HCT116 (cell line): ENCODE measurements at regions not wholly inside any gene's neighbourhood (a gene's known extent, or its start where the extent isn't known, plus 50 kb on each side); places are given as distances from the start of the nearest gene placed in this dataset.

Source experiments
- ATAC-seq: fragments of 200-7000 bp; cut with Tn5 transposase; 2 replicates; pipeline ENCODE4 v1.9.1; 2020; ENCODE audit warnings: mild to moderate bottlenecking, moderate library complexity
- BruUV-seq: library from RNA; stranded (reverse); fragments of 400-500 nt; replicated peaks from 2 replicates; lab custom pipeline; 2021; lab: Mats Ljungman, UMichigan
- CTCF ChIA-PET: fragments of 300-600 bp; sonication (Branson Sonifier 250); formaldehyde crosslinking; loops from one replicate; lab custom pipeline; 2021; ENCODE audit warnings: antibody characterized with exemption; lab: Charles Lee
- POLR2A ChIA-PET: fragments of 300-600, 350-600 bp; sonication (Branson Sonifier 250); formaldehyde crosslinking; loops from one replicate; lab custom pipeline; 2021; ENCODE audit warnings: antibody characterized with exemption; lab: Charles Lee
- RAD21 ChIA-PET, 2 experiments: fragments of 300-600 bp; sonication (Branson Sonifier 250); formaldehyde crosslinking; loops; one replicate each; lab custom pipeline; 2023; ENCODE audit warnings: low total read pairs in 2 of 2; ENCODE audit not compliant: uncharacterized antibody in 2 of 2, unreplicated experiment in 2 of 2, low non-redundant PET in 1 of 2; lab: Charles Lee
- DNase-seq: peaks from one replicate; pipeline ENCODE4 v3.0.0-alpha.2; 2010; ENCODE audit warnings: low read depth, low spot score
- H2AFZ ChIP-seq: fragments of 200-600 bp; shearing (Covaris generic), sonication (generic); 2 replicates; pipeline ENCODE4 v1.6.1; 2017; ENCODE audit warnings: low read depth, mixed run types, mixed read lengths, antibody characterized with exemption, low read length; ENCODE audit not compliant: poor library complexity, severe bottlenecking
- H3K27ac ChIP-seq: 2 replicates; pipeline ENCODE4 v1.5.1; 2012; ENCODE audit warnings: low read depth, low read length
- H3K27me3 ChIP-seq: fragments of 200-600 bp; sonication (generic); 2 replicates; pipeline ENCODE4 v1.6.1; 2016; ENCODE audit warnings: mixed run types, low read length, mixed read lengths; ENCODE audit not compliant: insufficient read depth
- H3K36me3 ChIP-seq, 2 experiments: fragments of 200-500 bp in 1 of 2; fragments of 200-600 bp in 1 of 2; sonication (Bioruptor generic) in 1 of 2; sonication (generic) in 1 of 2; 2 replicates each; pipeline versions ENCODE4 v1.5.1 to v1.6.1; 2014 to 2016; ENCODE audit warnings: low read length in 2 of 2, inconsistent platforms in 1 of 2, mixed read lengths in 1 of 2, mixed run types in 1 of 2; ENCODE audit not compliant: insufficient read depth in 2 of 2, control insufficient read depth in 1 of 2
- H3K4me1 ChIP-seq, 2 experiments: fragments of 200-600 bp in 1 of 2; sonication (generic) in 1 of 2; 2 replicates each; pipeline versions ENCODE4 v1.5.1 to v1.6.1; 2012 to 2017; ENCODE audit warnings: low read length in 2 of 2, inconsistent platforms in 1 of 2, mild to moderate bottlenecking in 1 of 2, mixed read lengths in 1 of 2, mixed run types in 1 of 2, moderate library complexity in 1 of 2; ENCODE audit not compliant: insufficient read depth in 2 of 2, control insufficient read depth in 1 of 2
- H3K4me2 ChIP-seq: fragments of 200-600 bp; sonication (generic); 2 replicates; pipeline ENCODE4 v1.6.1; 2017; ENCODE audit warnings: mixed run types, low read length, mixed read lengths
- H3K4me3 ChIP-seq, 2 experiments: fragments of 200-600 bp in 1 of 2; sonication (generic) in 1 of 2; replicated peaks in 1 of 2; 2 replicates each; pipeline ENCODE4 v1.5.1; 2011 to 2016; ENCODE audit warnings: low read length in 2 of 2, control low read depth in 1 of 2, low read depth in 1 of 2, mild to moderate bottlenecking in 1 of 2, mixed read lengths in 1 of 2, mixed run types in 1 of 2
- H3K79me2 ChIP-seq: fragments of 200-600 bp; sonication (generic); 2 replicates; pipeline ENCODE4 v1.6.1; 2017; ENCODE audit warnings: mild to moderate bottlenecking, mixed run types, low read length, moderate library complexity, mixed read lengths; ENCODE audit not compliant: insufficient read depth
- H3K9ac ChIP-seq: fragments of 200-600 bp; sonication (generic); 2 replicates; pipeline ENCODE4 v1.6.1; 2016; ENCODE audit warnings: low read length, mixed read lengths
- H3K9me2 ChIP-seq: fragments of 200-600 bp; sonication (generic), shearing (Covaris generic); 2 replicates; pipeline ENCODE4 v1.6.1; 2017; ENCODE audit warnings: mixed run types, mild to moderate bottlenecking, moderate library complexity; ENCODE audit not compliant: insufficient read depth
- H3K9me3 ChIP-seq, 2 experiments: fragments of 200-500 bp in 1 of 2; fragments of 200-600 bp in 1 of 2; sonication (Bioruptor generic) in 1 of 2; sonication (generic) in 1 of 2; 2 replicates each; pipeline ENCODE4 v1.6.1; 2014 to 2017; ENCODE audit warnings: low read length in 2 of 2, mixed read lengths in 2 of 2, inconsistent platforms in 1 of 2, low read depth in 1 of 2, mild to moderate bottlenecking in 1 of 2, mixed run types in 1 of 2, moderate library complexity in 1 of 2; ENCODE audit not compliant: control insufficient read depth in 1 of 2, insufficient read depth in 1 of 2
- H4K20me1 ChIP-seq: fragments of 200-600 bp; sonication (generic), shearing (Covaris generic); 2 replicates; pipeline ENCODE4 v1.6.1; 2017; ENCODE audit warnings: mixed run types, mild to moderate bottlenecking, moderate library complexity; ENCODE audit not compliant: insufficient read depth
- CBX3 ChIP-seq: IDR thresholded peaks from 2 replicates; pipeline ENCODE4 v1.6.1; 2012; ENCODE audit warnings: low read depth
- CEBPB ChIP-seq: IDR thresholded peaks from 2 replicates; pipeline ENCODE4 v1.6.1; 2012; ENCODE audit warnings: low read depth
- EGR1 ChIP-seq: IDR thresholded peaks from 2 replicates; pipeline ENCODE4 v1.6.1; 2012; ENCODE audit warnings: low read depth
- EZH2 ChIP-seq: fragments of 200-600 bp; sonication (generic); IDR thresholded peaks from 2 replicates; pipeline ENCODE4 v1.6.1; 2017; ENCODE audit warnings: antibody characterized with exemption, mixed run types
- EZH2phosphoT487 ChIP-seq: fragments of 200-600 bp; IDR thresholded peaks from 2 replicates; pipeline ENCODE4 v1.6.1; 2018; ENCODE audit warnings: antibody characterized with exemption, borderline replicate concordance
- FOSL1 ChIP-seq: IDR thresholded peaks from 2 replicates; pipeline ENCODE4 v1.6.1; 2012; ENCODE audit warnings: low read depth
- JUND ChIP-seq: IDR thresholded peaks from 2 replicates; pipeline ENCODE4 v1.6.1; 2012
- POLR2A ChIP-seq: IDR thresholded peaks from 2 replicates; pipeline ENCODE4 v1.7.0; 2011; ENCODE audit warnings: borderline replicate concordance; ENCODE audit not compliant: insufficient read depth, insufficient read length; ENCODE audit errors: extremely low read depth
- POLR2AphosphoS5 ChIP-seq: IDR thresholded peaks from 2 replicates; pipeline ENCODE4 v1.6.1; 2011; ENCODE audit warnings: mild to moderate bottlenecking, low read depth, low read length, moderate library complexity
- RAD21 ChIP-seq: IDR thresholded peaks from 2 replicates; pipeline ENCODE4 v1.6.1; 2012; ENCODE audit warnings: low read depth, mild to moderate bottlenecking
- SIN3A ChIP-seq: IDR thresholded peaks from 2 replicates; pipeline ENCODE4 v1.6.1; 2012; ENCODE audit warnings: low read depth
- SP1 ChIP-seq: IDR thresholded peaks from 2 replicates; pipeline ENCODE4 v1.6.1; 2012; ENCODE audit warnings: low read depth
- TCF7L2 ChIP-seq: IDR thresholded peaks from 2 replicates; pipeline ENCODE4 v1.7.0; 2011; ENCODE audit warnings: borderline replicate concordance, inconsistent platforms; ENCODE audit not compliant: insufficient read depth, insufficient read length; ENCODE audit errors: extremely low read depth
- YY1 ChIP-seq: IDR thresholded peaks from 2 replicates; pipeline ENCODE4 v1.6.1; 2011; ENCODE audit warnings: low read length, low read depth, moderate library complexity, mild to moderate bottlenecking; ENCODE audit not compliant: insufficient replicate concordance; ENCODE audit errors: extremely low read depth
- ZNF274 ChIP-seq: fragments of 200-500 bp; sonication (Bioruptor generic); IDR thresholded peaks from 2 replicates; pipeline ENCODE4 v1.6.1; 2014; ENCODE audit warnings: mild to moderate bottlenecking, low read depth, low read length, inconsistent platforms
- intact Hi-C: fragments of 100-400 bp; cut with micrococcal nuclease; formaldehyde crosslinking; loops from 2 replicates; pipeline ENCODE4 v1.10.0; 2022
- TF ChIP-seq, protein P1 (sequence below): IDR thresholded peaks from 2 replicates; pipeline ENCODE4 v1.6.1; 2012
- TF ChIP-seq, protein P2 (sequence below): IDR thresholded peaks from 2 replicates; pipeline ENCODE4 v1.6.1; 2012
- TF ChIP-seq, protein P3 (sequence below): IDR thresholded peaks from 2 replicates; pipeline ENCODE4 v1.6.1; 2011; ENCODE audit warnings: mild to moderate bottlenecking, low read length, moderate library complexity; ENCODE audit not compliant: insufficient replicate concordance; ENCODE audit errors: extremely low read depth
- TF ChIP-seq, protein P4 (sequence below), 3 experiments: fragments of 200-600 bp in 1 of 3; sonication (generic) in 1 of 3; IDR thresholded peaks in 2 of 3; conservative IDR thresholded peaks in 1 of 3; 2 replicates each; pipeline ENCODE4 v1.5.1; 2012 to 2017; ENCODE audit warnings: low read depth in 2 of 3, low read length in 2 of 3, antibody characterized with exemption in 1 of 3, borderline replicate concordance in 1 of 3, control low read depth in 1 of 3, mild to moderate bottlenecking in 1 of 3, mixed read lengths in 1 of 3, mixed run types in 1 of 3, moderate library complexity in 1 of 3; ENCODE audit not compliant: insufficient read depth in 1 of 3
- TF ChIP-seq, protein P5 (sequence below): IDR thresholded peaks from 2 replicates; pipeline ENCODE4 v1.6.1; 2012; ENCODE audit warnings: low read depth

DNA sequence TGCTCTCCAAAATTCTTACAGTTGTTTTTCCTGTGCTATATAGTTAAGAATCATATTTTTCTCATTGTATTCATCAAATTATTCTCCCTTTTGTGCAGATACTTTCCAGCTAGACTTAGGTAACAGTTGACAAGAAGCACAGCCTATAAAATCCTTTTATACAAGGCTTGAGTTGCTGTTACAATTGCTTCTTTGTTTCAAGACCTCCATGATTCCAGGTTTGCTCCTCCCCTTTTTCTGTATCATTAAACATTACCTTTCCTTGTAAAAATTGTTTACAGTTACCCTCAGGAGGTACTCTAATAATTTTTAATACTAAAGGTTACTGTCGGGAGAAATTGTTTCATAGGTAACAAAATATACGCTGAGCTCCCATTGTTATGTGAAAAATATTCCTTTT, 192.3 kb upstream of the GRID2 start:
- Histone ChIP-seq H3K79me2 (no peaks in the 10 kb centered on the region), H2AFZ (peak overlapping the region; percentile 60)
- TF ChIP-seq YY1 (no peak), SIN3A (no peak), POLR2A (no peak), EGR1 (no peak), EZH2 (no peak), CEBPB (no peak), JUND (no peak), FOSL1 (no peak), POLR2AphosphoS5 (no peak), EZH2phosphoT487 (no peak), ZNF274 (no peak), SP1 (no peak), RAD21 (no peak), TCF7L2 (no peak), CBX3 (no peak)
- TF ChIP-seq, protein P1, sequence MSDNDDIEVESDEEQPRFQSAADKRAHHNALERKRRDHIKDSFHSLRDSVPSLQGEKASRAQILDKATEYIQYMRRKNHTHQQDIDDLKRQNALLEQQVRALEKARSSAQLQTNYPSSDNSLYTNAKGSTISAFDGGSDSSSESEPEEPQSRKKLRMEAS, result no peak
- TF ChIP-seq, protein P2, sequence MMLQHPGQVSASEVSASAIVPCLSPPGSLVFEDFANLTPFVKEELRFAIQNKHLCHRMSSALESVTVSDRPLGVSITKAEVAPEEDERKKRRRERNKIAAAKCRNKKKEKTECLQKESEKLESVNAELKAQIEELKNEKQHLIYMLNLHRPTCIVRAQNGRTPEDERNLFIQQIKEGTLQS, result no peak
- TF ChIP-seq, protein P3, sequence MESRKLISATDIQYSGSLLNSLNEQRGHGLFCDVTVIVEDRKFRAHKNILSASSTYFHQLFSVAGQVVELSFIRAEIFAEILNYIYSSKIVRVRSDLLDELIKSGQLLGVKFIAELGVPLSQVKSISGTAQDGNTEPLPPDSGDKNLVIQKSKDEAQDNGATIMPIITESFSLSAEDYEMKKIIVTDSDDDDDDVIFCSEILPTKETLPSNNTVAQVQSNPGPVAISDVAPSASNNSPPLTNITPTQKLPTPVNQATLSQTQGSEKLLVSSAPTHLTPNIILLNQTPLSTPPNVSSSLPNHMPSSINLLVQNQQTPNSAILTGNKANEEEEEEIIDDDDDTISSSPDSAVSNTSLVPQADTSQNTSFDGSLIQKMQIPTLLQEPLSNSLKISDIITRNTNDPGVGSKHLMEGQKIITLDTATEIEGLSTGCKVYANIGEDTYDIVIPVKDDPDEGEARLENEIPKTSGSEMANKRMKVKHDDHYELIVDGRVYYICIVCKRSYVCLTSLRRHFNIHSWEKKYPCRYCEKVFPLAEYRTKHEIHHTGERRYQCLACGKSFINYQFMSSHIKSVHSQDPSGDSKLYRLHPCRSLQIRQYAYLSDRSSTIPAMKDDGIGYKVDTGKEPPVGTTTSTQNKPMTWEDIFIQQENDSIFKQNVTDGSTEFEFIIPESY, result no peak
- TF ChIP-seq, protein P4, sequence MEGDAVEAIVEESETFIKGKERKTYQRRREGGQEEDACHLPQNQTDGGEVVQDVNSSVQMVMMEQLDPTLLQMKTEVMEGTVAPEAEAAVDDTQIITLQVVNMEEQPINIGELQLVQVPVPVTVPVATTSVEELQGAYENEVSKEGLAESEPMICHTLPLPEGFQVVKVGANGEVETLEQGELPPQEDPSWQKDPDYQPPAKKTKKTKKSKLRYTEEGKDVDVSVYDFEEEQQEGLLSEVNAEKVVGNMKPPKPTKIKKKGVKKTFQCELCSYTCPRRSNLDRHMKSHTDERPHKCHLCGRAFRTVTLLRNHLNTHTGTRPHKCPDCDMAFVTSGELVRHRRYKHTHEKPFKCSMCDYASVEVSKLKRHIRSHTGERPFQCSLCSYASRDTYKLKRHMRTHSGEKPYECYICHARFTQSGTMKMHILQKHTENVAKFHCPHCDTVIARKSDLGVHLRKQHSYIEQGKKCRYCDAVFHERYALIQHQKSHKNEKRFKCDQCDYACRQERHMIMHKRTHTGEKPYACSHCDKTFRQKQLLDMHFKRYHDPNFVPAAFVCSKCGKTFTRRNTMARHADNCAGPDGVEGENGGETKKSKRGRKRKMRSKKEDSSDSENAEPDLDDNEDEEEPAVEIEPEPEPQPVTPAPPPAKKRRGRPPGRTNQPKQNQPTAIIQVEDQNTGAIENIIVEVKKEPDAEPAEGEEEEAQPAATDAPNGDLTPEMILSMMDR (IDR thresholded peaks at IDR 0.05 in 2 of 3, conservative IDR thresholded peaks at IDR 0.05 in 1 of 3; ENCODE audit: borderline replicate concordance in 1 of 3, insufficient read depth in 1 of 3, low read depth in 2 of 3, low read length in 2 of 3), result no peak
- TF ChIP-seq, protein P5, sequence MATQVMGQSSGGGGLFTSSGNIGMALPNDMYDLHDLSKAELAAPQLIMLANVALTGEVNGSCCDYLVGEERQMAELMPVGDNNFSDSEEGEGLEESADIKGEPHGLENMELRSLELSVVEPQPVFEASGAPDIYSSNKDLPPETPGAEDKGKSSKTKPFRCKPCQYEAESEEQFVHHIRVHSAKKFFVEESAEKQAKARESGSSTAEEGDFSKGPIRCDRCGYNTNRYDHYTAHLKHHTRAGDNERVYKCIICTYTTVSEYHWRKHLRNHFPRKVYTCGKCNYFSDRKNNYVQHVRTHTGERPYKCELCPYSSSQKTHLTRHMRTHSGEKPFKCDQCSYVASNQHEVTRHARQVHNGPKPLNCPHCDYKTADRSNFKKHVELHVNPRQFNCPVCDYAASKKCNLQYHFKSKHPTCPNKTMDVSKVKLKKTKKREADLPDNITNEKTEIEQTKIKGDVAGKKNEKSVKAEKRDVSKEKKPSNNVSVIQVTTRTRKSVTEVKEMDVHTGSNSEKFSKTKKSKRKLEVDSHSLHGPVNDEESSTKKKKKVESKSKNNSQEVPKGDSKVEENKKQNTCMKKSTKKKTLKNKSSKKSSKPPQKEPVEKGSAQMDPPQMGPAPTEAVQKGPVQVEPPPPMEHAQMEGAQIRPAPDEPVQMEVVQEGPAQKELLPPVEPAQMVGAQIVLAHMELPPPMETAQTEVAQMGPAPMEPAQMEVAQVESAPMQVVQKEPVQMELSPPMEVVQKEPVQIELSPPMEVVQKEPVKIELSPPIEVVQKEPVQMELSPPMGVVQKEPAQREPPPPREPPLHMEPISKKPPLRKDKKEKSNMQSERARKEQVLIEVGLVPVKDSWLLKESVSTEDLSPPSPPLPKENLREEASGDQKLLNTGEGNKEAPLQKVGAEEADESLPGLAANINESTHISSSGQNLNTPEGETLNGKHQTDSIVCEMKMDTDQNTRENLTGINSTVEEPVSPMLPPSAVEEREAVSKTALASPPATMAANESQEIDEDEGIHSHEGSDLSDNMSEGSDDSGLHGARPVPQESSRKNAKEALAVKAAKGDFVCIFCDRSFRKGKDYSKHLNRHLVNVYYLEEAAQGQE, result no peak
- TF ChIP-seq, all 23 proteins: peak for 0
- Histone ChIP-seq H3K36me3 (no peaks in the 10 kb centered on the region), H3K4me2 (no peak overlapping the region), H3K9me3 (no peaks in the 10 kb centered on the region), H3K9ac (no peak overlapping the region), H3K4me3 (no peak overlapping the region), H3K4me1 (no peaks in the 10 kb centered on the region), H3K27me3 (no peaks in the 10 kb centered on the region), H3K9me2 (no peaks in the 10 kb centered on the region), H3K27ac (no peak overlapping the region), H4K20me1 (no peaks in the 10 kb centered on the region)
- POLR2A ChIA-PET, result no interaction called here
- CTCF ChIA-PET, result no interaction called here
- intact Hi-C loops, result no loop called here
- DNase-seq, result no peak
- no peak for ATAC-seq
- BruUV-seq, result no TSS peak
- RAD21 ChIA-PET, result no interaction called here
